BE2C (cell line): ENCODE measurements at regions not wholly inside any gene's neighbourhood (a gene's known extent, or its start where the extent isn't known, plus 50 kb on each side); places are given as distances from the start of the nearest gene placed in this dataset.
"Not testable (repeated sequence)": the region's sequence is repeated elsewhere in the genome, so short reads cannot be mapped to it uniquely, and the experiment has no call there.

Experiments
- DNase-seq: peaks from one replicate; pipeline ENCODE4 v3.0.0-alpha.2; 2020
- H3K27me3 ChIP-seq: fragments of 250-450 bp; sonication (Bioruptor Pico); 2 replicates; pipeline ENCODE4 v1.5.1; 2020; ENCODE audit warnings: mild to moderate bottlenecking
- H3K36me3 ChIP-seq: fragments of 250-450 bp; sonication (Bioruptor Pico); 2 replicates; pipeline ENCODE4 v1.5.1; 2020; ENCODE audit warnings: mild to moderate bottlenecking
- H3K4me1 ChIP-seq: fragments of 250-450 bp; sonication (Bioruptor Pico); 2 replicates; pipeline ENCODE4 v1.5.1; 2020
- H3K4me3 ChIP-seq: 2 replicates; pipeline ENCODE4 v1.5.1; 2011; ENCODE audit warnings: low read depth, low read length
- H3K9me3 ChIP-seq: fragments of 250-450 bp; sonication (Bioruptor Pico); 2 replicates; pipeline ENCODE4 v1.5.1; 2020
- CTCF ChIP-seq: IDR thresholded peaks from 2 replicates; pipeline ENCODE4 v1.5.1; 2012; ENCODE audit warnings: mild to moderate bottlenecking, low read depth, low read length

DNA sequence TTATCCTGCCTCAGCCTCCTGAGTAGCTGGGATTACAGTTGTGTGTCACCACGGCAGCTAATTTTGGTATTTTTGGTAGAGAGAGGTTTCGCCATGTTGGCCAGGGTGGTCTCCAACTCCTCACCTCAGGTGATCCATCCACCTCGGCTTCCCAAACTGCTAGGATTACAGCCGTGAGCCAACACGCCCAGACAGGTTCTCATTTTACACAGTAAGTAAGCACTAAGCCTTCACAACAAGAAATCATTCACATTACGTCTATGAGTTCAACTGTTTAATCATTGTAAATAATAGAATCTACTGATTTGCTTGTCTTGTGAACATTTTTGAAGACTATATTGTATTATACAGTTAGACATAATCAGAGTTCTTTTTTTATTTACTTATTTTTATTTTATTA lies 131.5 kb upstream of the LRATD1 start:
- Histone ChIP-seq H3K9me3 (no peaks in the 10 kb centered on the region), H3K4me3 (no peak overlapping the region), H3K27me3 (no peaks in the 10 kb centered on the region), H3K4me1 (no peaks in the 10 kb centered on the region), H3K36me3 (no peaks in the 10 kb centered on the region)
- DNase-seq: no peak
- no peak for TF ChIP-seq CTCF

DNA sequence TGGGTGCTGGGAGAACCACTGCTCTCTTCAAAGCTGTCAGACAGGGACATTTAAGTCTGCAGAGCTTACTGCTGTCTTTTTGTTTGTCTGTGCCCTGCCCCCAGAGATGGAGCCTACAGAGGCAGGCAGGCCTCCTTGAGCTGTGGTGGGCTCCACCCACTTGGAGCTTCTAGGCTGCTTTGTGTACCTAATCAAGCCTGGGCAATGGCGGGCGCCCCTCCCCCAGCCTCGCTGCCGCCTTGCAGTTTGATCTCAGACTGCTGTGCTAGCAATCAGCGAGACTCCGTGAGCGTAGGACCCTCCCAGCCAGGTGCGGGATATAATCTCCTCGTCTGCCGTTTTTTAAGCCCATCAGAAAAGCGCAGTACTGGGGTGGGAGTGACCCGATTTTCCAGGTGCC lies 125.6 kb upstream of the LRATD1 start:
- H3K9me3 ChIP-seq: not testable (repeated sequence)

DNA sequence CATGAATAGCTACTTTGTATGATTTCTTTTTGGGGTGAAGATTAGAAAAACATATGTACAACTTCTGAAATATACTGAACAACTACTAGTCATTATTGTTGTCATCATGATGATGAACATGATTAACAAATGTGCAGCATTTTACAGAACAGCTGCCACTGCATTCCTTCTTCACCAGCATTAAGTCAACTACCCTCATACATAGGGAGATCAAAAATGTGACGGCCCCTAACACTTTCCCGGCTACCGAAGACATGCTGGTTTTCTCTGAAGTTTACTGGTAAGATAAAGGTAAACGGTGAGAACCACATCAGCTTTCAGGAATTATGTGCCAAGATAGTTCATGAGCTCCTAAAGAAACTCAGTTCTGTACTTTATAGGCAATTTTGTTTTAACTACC lies 121.0 kb upstream of the LRATD1 start:
- Histone ChIP-seq H3K4me3 (no peak overlapping the region), H3K27me3 (no peaks in the 10 kb centered on the region), H3K4me1 (no peaks in the 10 kb centered on the region), H3K36me3 (no peaks in the 10 kb centered on the region), H3K9me3 (no peaks in the 10 kb centered on the region)
- DNase-seq: no peak
- TF ChIP-seq CTCF: no peak

More for the DNA sequence above, 125.6 kb upstream of the LRATD1 start:
- not testable (repeated sequence) for H3K36me3 ChIP-seq, H3K27me3 ChIP-seq, H3K4me3 ChIP-seq, DNase-seq, H3K4me1 ChIP-seq

DNA sequence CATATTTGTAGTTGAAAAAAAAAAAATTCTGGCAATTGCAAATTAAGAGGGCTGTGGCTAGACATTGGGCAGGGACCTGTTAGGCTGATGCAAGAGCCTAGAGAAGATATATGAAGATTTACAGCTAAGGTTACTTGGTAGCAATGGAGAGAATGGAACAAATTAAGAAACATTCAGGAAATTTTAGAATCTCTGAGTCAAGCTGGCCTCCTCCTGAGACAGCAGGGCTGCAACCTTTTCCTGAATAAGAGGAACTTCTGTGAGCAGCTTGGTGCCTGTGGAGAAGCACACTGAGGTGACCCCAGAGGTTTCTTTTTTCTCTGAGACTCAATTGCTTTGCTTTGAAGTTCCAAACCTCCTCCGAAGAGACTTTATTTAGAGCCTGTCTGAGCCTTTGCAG lies 118.6 kb upstream of the LRATD1 start:
- DNase-seq: no peak
- H3K4me3 ChIP-seq: no peak overlapping the region
- TF ChIP-seq CTCF: no peak
- no peaks in the 10 kb centered on the region for H3K36me3 ChIP-seq
- no peaks in the 10 kb centered on the region for H3K4me1 ChIP-seq
- H3K27me3 ChIP-seq: no peaks in the 10 kb centered on the region
- no peaks in the 10 kb centered on the region for H3K9me3 ChIP-seq

GRCh38 chr2:14516844-14517243 lies 115.7 kb upstream of the LRATD1 start:
- no peaks in the 10 kb centered on the region for H3K27me3 ChIP-seq
- no peaks in the 10 kb centered on the region for H3K9me3 ChIP-seq
- TF ChIP-seq CTCF: no peak
- no peak overlapping the region for H3K4me3 ChIP-seq
- no peak for DNase-seq
- no peaks in the 10 kb centered on the region for H3K36me3 ChIP-seq
- no peaks in the 10 kb centered on the region for H3K4me1 ChIP-seq

DNA sequence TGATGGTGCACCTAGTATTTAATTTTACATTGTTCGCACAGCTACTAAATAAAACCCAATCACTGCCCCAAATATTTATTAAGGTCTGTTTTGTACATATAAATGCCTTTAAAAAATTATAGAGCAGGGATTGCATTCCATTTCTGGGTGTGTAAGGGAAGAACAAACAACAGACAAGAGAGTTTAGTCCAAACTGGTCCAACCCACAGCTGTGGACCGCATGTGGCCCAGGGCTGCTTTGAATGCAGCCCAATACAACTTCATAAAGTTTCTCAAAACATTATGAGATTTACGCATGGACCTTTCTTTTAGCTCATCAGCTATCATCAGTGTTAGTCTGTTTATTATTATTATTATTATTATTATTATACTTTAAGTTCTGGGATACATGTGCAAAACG lies 114.8 kb upstream of the LRATD1 start:
- DNase-seq: no peak
- TF ChIP-seq CTCF: no peak
- H3K4me3 ChIP-seq: no peak overlapping the region
- H3K27me3 ChIP-seq: no peaks in the 10 kb centered on the region
- no peaks in the 10 kb centered on the region for H3K9me3 ChIP-seq
- no peaks in the 10 kb centered on the region for H3K4me1 ChIP-seq
- H3K36me3 ChIP-seq: no peaks in the 10 kb centered on the region

DNA sequence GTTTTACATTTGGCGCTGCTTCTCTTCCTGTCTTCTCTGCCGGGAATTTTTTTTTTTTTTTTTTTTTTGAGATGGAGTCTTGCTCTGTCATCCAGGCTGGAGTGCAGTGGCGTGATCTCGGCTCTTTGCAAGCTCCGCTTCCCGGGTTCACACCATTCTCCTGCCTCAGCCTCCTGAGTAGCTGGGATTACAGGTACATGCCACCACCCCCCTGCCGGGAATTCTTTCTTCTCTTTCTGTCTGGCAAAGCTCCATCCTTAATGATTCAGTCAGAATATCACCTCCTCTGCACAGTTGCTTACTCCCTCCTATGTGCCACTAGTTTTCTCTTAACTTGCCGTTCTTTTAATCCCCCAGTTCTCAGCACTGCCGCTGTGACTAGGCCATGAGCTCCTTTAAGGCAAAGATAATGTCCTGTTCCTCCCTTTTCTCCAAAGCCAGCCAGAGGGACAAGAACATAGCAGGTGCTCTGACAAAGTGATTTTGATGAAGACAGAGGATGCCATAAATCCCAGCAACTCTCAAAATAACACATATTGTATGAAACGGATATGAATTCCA lies 112.1 kb upstream of the LRATD1 start:
- no peak for DNase-seq
- Histone ChIP-seq H3K4me1 (no peaks in the 10 kb centered on the region), H3K27me3 (no peaks in the 10 kb centered on the region), H3K36me3 (no peaks in the 10 kb centered on the region), H3K4me3 (no peak overlapping the region), H3K9me3 (no peaks in the 10 kb centered on the region)
- no peak for TF ChIP-seq CTCF
